DMS53 (cell line): ENCODE measurements at regions not wholly inside any gene's neighbourhood (a gene's known extent, or its start where the extent isn't known, plus 50 kb on each side); places are given as distances from the start of the nearest gene placed in this dataset.
"Not testable (repeated sequence)": the region's sequence is repeated elsewhere in the genome, so short reads cannot be mapped to it uniquely, and the experiment has no call there.

Source experiments
- DNase-seq: peaks from one replicate; lab custom pipeline; 2025; lab: John Stamatoyannopoulos, UW

DNA sequence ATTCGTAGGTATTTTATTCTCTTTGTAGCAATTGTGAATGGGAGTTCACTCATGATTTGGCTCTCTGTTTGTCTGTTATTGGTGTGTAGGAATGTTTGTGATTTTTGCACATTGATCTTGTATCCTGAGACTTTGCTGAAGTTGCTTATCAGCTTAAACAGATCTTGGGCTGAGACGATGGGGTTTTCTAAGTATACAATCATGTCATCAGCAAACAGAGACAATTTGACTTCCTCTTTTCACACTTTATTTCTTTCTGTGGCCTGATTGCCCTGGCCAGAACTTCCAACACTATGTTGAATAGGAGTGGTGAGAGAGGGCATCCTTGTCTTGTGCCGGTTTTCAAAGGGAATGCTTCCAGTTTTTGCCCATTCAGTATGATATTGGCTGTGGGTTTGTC, 252.3 kb upstream of the CTNNB1 start:
- DNase-seq: not testable (repeated sequence)

- not testable (repeated sequence) for DNase-seq
These were observed 250.0 kb upstream of the CTNNB1 start for GRCh38 chr3:40949347-40949746.

DNA sequence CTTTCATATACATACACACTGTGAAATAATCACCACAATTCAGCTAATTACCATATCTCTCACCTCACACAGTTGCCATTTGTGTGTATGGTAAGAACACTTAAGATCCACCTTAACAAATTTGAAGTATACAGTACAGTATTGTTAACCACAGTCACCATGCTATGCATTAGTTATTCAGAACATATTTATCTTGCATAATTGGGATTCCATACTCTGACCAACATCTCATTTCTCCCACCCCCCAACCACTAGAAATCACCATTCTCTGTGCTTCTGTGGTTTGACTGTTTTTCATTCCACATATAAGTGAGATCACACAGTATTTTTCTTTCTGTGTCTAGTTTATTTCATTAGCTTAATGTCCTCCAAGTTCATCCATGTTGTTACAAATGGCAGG, 247.7 kb upstream of the CTNNB1 start:
- no peak for DNase-seq

DNA sequence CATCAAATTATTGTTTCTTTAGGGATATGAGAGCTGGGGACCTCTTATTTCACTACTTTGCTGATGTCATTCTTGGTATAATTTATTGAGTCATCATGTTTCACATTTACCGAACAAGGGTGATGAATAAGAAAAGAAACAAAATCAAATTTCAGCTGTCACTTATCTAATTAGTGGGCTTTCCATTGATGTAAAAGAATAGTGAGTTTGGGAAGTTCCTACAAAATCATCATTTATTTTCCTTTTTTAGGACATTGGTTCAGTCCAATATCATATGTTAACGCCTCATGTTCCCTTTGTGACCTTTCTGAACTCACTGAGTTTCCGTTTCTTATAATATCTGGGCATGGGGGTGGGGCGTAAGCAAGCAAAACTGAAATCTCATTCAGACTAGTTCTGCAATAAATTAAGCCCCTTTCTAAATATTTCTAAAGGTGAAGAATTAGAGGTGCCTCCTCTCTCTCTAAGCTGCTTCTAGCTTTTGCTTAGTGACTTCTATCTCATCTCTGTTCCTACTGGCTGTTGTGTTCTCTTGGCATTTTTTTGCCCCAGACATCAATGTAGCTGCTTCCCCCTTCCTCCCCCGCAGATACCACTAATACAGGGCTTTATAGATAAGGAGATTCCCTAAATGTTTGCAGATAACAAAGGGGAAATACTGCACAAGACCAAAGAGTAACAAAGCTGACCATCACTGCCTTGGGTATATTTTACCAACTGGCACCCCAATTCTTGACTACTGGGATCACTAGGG, 238.0 kb upstream of the CTNNB1 start:
- DNase-seq: no peak

DNA sequence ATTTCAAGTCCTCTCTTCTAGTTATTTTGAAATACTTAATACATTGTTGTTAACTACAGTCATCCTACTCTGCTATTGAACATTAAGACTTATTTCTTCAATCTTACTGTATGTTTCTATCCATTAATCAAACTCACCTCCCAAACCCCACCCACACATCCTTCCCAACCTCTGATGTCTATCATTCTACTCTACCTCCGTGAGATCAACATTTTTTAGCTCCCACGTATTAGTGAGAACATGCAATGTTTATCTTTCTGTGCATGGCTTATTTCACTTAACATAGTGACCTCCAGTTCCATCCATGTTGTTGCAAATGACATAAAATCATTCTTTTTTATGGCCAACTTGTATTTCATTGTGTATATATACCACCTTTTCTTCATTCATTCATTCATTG, 236.6 kb upstream of the CTNNB1 start:
- no peak for DNase-seq

DNA sequence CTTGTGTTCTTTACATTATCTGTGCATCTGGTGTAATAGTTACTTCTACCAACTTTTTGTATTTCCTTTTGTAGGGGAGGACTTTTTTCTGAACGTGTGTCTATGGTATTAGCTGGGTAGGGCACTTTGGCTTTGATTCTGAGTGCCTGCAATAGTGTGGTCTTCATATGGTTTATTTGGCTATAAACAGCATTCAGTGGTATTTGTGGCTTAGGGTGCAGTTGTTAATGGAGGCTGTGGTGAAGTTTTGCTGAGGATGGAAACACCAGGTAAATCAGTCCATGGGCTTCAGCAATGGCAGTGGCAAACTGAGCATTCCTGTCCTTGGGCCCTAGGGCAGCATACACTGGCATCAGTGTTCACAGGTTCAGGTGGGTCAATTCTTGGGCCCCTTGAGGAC, 230.6 kb upstream of the CTNNB1 start:
- no peak for DNase-seq

DNA sequence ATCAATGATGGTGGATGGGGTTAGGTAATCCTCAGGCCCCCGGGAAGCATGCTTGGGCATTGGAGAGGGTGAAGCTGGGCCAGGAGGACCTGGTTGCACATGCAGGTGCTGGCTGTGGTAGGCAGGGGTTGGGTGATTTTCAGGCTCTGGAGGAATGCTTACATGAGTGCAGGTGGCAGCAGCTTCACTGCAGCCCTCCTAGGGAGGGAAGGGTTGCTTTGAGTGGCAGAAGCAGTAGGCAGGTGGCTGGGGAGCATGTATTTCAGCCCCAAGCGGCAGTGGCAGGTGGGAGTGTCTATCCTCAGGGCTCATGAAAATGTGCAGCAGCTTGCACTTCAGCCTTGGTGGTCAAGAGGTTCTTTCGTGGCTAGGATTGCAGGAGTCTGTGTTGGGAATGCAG, 230.0 kb upstream of the CTNNB1 start:
- no peak for DNase-seq

- DNase-seq: no peak
These were observed 229.4 kb upstream of the CTNNB1 start for GRCh38 chr3:40969756-40970466.

DNA sequence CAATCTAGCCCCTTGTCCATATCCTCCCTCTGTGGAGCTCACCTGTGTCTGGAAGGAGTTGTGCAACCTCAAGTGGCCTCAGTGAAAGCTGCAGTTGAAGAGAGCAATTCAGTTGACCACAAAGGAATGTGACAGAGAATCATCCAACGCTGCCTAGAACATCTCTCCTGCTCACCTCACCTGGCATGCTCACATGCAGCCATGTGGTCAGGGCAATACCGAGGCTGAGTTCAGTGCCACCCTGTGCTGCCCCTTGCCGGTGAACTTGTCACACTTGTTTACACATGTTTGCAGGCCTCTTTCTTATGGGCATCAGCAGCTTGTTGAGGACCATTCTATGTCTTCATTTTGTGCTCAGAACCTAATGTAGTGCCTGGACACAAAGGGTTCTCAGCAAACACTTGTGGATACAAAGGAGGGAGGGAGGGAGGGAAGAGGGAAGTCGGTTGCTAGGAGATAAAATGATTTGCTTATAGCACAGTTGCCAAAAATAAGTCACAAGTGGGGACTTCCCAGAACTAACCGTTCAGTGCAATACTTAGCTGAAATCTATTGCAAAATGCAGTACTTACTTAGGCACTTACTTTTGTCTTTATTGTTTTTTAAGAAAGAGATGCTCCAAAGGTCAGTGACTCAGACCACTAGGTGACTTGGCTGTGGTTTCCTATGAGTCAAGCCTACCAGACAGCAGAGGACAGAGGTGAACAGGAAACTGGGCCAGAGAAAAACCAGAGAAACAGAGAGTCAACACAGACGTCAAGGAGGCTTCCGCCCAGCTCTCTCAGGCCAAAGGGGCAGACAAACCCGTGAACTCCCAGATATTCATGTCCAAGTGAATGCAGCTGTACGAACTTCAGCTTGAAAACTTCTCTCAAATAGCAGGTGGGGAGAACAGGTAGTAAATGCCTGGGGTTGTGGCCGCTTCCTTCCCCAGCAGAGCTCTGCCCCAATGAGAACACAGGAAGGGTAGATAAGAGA, 227.8 kb upstream of the CTNNB1 start:
- DNase-seq: peak; percentile 82

DNA sequence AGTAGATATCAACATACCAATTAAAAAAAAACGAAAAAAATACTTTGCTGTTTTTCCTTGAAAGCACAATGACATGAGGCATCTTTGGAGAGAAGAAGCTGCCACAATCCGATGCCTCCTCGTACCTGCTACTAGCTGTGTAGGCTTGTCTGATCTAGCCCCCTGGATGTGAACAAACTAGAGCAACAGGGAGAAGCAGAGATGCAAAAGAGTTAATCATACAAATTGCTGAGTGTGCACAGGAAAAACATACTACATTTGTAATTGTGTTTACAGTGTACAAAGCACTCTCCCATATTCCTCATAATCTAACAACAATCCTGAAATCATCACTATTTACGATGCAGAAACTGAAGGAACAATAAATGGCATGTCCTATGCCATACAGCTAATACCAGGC, 227.0 kb upstream of the CTNNB1 start:
- DNase-seq: no peak

DNA sequence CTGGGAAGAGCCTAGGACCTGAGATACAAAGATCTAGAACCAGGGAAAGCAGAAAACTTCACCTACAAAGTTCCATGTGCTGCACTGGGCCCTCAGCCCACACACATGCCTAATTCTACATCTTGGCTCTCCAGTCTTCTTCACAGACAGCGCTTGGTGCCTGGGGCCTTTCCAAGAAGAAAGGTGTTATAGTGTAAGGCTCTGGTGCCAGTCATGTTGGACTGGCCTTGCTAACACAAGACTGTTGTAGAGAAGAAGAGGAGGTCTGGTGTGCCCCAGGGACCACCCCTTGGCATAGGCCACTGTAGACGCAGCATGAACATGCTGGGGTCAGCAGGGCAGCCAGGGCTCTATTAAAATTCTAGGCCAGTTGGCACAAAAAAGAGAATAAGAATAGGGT, 226.2 kb upstream of the CTNNB1 start:
- no peak for DNase-seq

GRCh38 chr3:40975711-40976121, 223.6 kb upstream of the CTNNB1 start:
- no peak for DNase-seq

GRCh38 chr3:40976241-40976640, 223.1 kb upstream of the CTNNB1 start:
- DNase-seq: no peak

DNA sequence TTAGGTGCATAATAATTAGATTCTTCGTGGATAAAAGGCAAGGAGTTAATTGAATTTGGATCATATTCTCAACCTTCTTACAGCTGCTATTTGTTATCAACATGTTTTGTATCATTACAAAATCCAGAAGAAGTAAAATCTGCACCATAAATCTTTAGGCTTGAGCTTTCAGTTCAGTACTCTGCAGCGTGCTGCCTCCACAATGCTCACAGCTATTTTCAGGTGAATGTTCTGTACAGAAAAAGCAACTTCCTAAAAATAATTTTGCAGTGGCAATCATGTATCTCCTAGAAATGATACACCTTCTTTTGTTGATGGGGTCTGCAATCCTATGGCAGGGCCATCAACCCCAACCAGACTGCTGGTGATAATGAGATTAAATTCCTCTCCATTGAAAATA, 220.9 kb upstream of the CTNNB1 start:
- DNase-seq: no peak

DNA sequence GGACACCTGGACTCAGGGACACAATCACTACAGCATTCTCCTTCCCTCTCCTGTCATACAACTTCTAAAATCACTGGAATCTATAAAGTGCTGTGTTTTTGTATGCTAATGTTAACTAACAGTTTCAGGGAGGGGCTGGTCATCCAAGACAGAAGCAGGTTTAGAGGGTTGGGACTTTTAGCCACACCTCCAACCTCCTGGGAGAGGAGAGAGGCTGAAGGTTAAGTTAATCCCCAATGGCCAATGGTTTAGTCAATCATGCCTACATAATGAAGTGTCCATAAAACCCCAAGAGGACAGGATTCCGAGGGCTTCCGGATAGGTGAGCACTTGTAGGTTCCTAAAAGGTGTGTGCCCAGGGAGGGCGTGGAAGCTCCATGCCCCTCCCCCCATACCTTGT, 219.3 kb upstream of the CTNNB1 start:
- no peak for DNase-seq

DNA sequence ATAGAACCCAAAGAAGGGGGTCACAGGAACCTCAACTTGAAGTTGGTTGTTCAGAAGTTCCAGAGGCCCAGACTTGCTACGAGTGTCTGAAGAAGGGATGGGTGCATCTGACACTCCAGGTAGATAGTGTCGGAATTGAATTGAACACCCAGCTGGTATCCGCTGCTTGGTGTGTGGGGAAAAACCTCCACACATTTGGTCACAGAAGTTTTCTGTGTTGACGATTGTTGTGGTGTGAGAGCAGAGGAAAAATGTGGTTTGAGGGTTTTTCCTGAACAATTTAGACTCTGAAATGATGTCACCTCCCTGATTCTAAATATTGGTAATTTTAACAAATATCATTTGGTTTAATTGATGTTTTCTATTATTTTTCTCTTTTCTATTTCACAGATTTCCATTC, 218.8 kb upstream of the CTNNB1 start:
- DNase-seq: no peak

DNA sequence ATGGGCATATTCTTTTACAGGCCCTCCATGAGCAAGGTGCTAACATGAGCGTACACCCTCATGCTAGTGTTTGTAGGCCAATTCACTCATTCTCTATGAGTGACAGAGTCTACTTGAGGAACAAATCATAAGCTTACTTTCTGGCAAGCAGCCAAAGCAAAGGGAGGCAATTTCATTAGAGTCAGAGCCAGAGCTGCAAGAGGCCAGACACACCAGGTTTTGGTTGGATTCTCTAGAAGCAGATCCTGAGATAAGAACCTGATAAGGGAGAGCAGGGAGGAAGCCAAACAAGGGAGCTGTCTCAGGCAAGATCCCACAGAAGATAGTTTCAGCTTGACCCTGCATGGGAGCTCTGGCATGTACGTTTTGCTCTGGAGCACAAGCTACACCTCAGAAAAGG, 214.1 kb upstream of the CTNNB1 start:
- DNase-seq: peak; percentile 47

DNA sequence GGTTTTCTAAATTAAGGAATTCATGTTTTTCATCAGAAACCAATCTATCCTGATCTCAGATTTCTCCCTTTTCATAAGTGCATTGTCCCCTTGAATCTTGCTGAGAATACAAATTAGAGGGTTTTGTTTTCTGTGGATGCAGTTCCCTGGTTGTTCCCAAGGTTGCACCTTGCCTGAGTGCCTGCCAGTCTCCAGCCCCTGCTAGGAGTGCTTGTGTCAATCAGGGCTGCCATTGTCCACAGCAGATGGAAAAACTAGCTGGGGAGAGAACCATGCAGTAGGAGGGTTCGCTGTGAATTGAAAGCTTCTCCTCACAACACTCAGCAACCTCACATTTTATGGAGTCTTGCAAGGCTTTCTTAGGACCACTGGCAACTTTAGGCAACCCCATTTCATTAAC, 210.8 kb upstream of the CTNNB1 start:
- DNase-seq: no peak

DNA sequence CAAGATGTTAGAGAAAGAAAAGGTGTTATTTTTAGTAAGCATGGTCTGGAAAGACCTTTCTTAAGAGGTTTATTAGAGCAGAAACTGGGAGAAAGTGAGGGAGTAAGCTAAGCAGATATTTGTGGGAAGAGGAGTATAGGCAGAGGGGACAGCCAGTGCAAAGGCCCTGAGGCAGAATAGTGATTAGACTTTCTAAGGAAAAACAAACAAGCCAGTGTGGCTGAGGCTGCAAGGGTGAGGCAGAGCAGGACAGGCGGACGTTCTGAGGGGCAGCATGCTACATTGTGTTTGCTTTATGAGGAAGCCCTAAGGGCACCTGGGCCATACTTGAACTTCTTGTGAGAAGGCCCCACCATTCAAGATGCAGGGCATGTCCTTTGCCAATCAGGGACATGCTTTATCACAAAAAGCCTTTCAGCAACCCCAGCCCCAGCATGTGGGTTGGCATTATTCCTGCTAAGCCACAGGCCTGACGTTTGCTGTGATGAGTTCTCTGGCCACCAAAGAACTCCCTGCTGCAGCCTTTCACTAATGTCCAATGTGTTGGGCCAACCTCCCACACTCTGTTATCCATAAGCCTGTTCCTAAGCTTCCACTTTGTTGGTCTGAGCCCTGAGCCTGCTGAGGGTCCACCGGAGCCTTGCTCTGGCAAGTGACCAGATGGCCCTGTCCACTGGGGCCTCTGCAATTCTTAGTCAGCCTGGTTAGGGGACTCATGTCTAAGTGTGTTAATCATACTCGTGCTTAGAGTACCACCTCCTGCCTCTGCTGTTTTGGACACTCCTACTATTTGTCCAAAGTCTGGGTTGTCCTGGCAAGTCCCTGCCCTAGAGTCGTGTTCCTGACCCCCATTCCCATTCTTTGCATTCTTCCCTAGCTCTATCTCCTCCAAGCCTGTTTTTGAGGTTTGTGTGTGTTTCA, 209.9 kb upstream of the CTNNB1 start:
- DNase-seq: no peak

GRCh38 chr3:40990062-40990456, 209.2 kb upstream of the CTNNB1 start:
- no peak for DNase-seq

DNA sequence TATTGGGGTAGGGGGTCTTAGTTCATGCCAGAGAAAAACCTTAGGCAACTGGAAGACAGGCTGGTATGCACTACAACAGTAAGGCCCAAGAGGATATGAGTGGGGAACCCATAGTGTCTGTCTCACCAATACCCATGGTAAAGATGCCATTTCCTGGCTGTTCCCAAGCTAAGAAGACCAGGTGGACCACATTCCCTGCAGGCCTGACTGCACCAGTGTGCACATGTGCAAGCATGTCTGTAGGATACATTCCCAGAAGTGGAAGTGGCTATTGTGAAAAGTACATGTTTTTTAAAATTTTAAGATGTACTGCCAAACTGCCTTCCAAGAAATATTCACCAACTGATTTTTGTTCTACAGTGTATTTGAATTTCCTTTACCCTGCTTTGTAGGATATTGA, 207.3 kb upstream of the CTNNB1 start:
- no peak for DNase-seq

GRCh38 chr3:40994611-40995010, 204.7 kb upstream of the CTNNB1 start:
- no peak for DNase-seq
